Prostate gland (tissue), 2 donors: ENCODE measurements at regions not wholly inside any gene's neighbourhood (a gene's known extent, or its start where the extent isn't known, plus 50 kb on each side); places are given as distances from the start of the nearest gene placed in this dataset.
A peak's percentile ranks its signal among the peaks of the same experiment; 100 is the strongest.

ENCODE experiments used
- DNase-seq: peaks from one replicate; pipeline ENCODE4 v3.0.0-alpha.2; 2019; ENCODE audit warnings: low spot score
- H3K27ac ChIP-seq, 2 donors: fragments of 200-600 bp; sonication (generic); 2 replicates each; pipeline ENCODE4 v1.5.1; 2017 to 2019
- H3K27me3 ChIP-seq: fragments of 200-600 bp; sonication (generic); replicated peaks from 2 replicates; pipeline ENCODE4 v1.5.1; 2019; ENCODE audit not compliant: insufficient read depth
- H3K36me3 ChIP-seq, 2 donors: fragments of 200-600 bp; sonication (generic); 1 replicate in 1 of 2; 2 replicates in 1 of 2; pipeline versions ENCODE4 v1.5.1 to v1.8.1; 2017 to 2019
- H3K4me1 ChIP-seq: fragments of 200-600 bp; sonication (generic); replicated peaks from 2 replicates; pipeline ENCODE4 v1.5.1; 2019
- H3K4me3 ChIP-seq, 2 donors: fragments of 200-600 bp; sonication (generic); 2 replicates each; pipeline ENCODE4 v1.5.1; 2017 to 2019
- H3K9me3 ChIP-seq: fragments of 200-600 bp; sonication (generic); 2 replicates; pipeline ENCODE4 v1.5.1; 2017
- POLR2A ChIP-seq: fragments of 450-650 bp; IDR thresholded peaks from one replicate; pipeline ENCODE4 v1.6.1; 2016; ENCODE audit warnings: antibody characterized with exemption, mild to moderate bottlenecking
- POLR2AphosphoS5 ChIP-seq: sonication (generic); formaldehyde crosslinking; IDR thresholded peaks from one replicate; pipeline ENCODE4 v1.6.1; 2017; ENCODE audit warnings: antibody characterized with exemption
- WGBS: methylation state at CpG from one replicate; pipeline ENCODE4 v1.1.5; 2018; 5-methylcytosine and 5-hydroxymethylcytosine counted together
- intact Hi-C: fragments of 100-400 bp; cut with DNase I; formaldehyde crosslinking; loops from one replicate; pipeline ENCODE4 v1.14.2; 2022
- TF ChIP-seq, protein P1 (sequence below), 4 experiments: fragments of 200-600 bp in 2 of 4; fragments of 450-650 bp in 2 of 4; sonication (generic) in 2 of 4; IDR thresholded peaks; 1 replicate in 3 of 4; 2 replicates in 1 of 4; pipeline ENCODE4 v1.5.1; 2016 to 2019; ENCODE audit warnings: antibody characterized with exemption in 4 of 4, mild to moderate bottlenecking in 2 of 4, moderate library complexity in 2 of 4

DNA sequence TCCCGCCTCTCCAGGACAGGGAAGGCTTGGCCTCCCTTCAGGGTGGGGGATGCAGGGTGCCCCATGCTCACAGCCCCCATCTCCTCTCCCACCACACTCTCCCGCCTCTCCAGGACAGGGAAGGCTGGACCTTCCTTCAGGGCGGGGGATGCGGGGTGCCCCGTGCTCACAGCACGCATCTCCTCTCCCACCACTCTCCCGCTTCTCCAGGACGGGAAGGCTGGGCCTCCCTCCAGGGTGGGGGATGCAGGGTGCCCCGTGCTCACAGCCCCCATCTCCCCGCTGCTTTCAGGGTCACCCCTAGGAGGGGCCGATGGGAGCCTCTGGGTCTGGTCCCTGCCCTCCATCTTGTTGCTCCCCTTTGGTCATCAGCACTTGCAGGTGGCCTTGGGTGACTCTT, 348.0 kb downstream of the CTTN start:
- no peak for TF ChIP-seq POLR2A
- TF ChIP-seq, protein P1, sequence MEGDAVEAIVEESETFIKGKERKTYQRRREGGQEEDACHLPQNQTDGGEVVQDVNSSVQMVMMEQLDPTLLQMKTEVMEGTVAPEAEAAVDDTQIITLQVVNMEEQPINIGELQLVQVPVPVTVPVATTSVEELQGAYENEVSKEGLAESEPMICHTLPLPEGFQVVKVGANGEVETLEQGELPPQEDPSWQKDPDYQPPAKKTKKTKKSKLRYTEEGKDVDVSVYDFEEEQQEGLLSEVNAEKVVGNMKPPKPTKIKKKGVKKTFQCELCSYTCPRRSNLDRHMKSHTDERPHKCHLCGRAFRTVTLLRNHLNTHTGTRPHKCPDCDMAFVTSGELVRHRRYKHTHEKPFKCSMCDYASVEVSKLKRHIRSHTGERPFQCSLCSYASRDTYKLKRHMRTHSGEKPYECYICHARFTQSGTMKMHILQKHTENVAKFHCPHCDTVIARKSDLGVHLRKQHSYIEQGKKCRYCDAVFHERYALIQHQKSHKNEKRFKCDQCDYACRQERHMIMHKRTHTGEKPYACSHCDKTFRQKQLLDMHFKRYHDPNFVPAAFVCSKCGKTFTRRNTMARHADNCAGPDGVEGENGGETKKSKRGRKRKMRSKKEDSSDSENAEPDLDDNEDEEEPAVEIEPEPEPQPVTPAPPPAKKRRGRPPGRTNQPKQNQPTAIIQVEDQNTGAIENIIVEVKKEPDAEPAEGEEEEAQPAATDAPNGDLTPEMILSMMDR (IDR thresholded peaks at IDR 0.05) = no peak
- no peak for TF ChIP-seq POLR2AphosphoS5
- Histone ChIP-seq H3K36me3 (no peaks in the 10 kb centered on the region), H3K27ac (no peak overlapping the region), H3K4me1 (no peaks in the 10 kb centered on the region), H3K27me3 (no peaks in the 10 kb centered on the region), H3K9me3 (no peaks in the 10 kb centered on the region), H3K4me3 (no peak overlapping the region)
- intact Hi-C loops = no loop called here
- 87% methylated on average over 11 of the region's 11 CpGs for WGBS
- DNase-seq = no peak

GRCh38 chr11:70747285-70747684, 349.0 kb downstream of the CTTN start:
- intact Hi-C loops = no loop called here
- WGBS = 87% methylated on average over 4 of the region's 4 CpGs
- no peaks in the 10 kb centered on the region for H3K27me3 ChIP-seq
- no peaks in the 10 kb centered on the region for H3K36me3 ChIP-seq
- no peak for DNase-seq
- no peak overlapping the region for H3K4me3 ChIP-seq
- no peaks in the 10 kb centered on the region for H3K9me3 ChIP-seq
- no peaks in the 10 kb centered on the region for H3K4me1 ChIP-seq
- no peak overlapping the region for H3K27ac ChIP-seq
- no peak for TF ChIP-seq POLR2AphosphoS5
- TF ChIP-seq, protein P1 (IDR thresholded peaks at IDR 0.05) = no peak
- TF ChIP-seq POLR2A = no peak

DNA sequence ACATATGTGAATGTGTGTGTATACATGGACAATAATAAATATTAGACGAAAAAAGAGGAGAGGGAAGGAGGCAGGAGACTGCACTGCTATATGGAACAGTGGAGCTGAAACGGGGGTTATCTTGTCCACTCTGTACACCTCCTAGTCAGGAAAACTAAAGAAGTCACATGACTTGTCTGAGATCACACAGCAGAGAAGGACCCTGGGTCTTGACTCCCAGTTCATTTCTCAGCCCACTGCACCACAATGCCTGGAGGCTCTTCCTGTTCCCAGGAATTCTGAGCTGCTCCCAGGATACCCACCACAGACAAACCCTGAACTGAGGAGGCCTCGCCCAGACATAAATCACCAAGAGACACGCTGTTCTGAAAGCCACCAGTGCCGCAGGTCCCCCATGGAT, 349.6 kb downstream of the CTTN start:
- TF ChIP-seq POLR2AphosphoS5 = no peak
- Histone ChIP-seq H3K27me3 (no peaks in the 10 kb centered on the region), H3K4me1 (no peaks in the 10 kb centered on the region), H3K36me3 (no peaks in the 10 kb centered on the region), H3K4me3 (no peak overlapping the region), H3K27ac (no peak overlapping the region), H3K9me3 (no peaks in the 10 kb centered on the region)
- no peak for DNase-seq
- intact Hi-C loops = no loop called here
- 84% methylated on average over 5 of the region's 5 CpGs for WGBS

DNA sequence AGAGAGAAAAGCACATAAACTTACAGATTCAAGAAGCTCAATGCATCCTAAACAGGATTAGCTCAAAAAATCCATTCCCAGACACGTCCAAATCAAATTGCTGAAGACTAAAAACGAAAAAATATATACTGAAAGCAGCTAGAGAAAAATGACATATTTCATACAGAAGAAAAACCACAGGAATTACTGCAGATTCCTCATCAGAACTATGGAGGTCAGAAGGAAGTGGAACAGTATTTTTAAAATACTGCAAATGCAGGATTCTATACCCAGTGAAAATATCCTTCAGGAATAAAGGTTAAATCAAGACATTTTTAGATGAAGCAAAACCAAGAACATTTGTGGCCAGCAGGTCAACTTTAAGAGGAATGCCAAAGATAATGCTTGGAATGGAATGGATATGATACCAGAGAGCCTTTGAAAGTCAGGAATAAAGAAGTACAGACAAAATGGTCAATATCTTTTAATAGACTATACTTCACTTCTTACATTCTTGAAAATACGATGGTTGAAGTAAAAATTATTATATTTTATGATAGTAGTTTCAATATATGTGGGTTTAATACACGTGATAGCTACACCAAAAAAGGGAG, 352.9 kb downstream of the CTTN start:
- Histone ChIP-seq H3K9me3 (no peaks in the 10 kb centered on the region), H3K4me3 (no peak overlapping the region), H3K27ac (no peak overlapping the region), H3K4me1 (no peaks in the 10 kb centered on the region), H3K27me3 (no peaks in the 10 kb centered on the region), H3K36me3 (no peaks in the 10 kb centered on the region)
- intact Hi-C loops = no loop called here
- 91% methylated on average over 4 of the region's 4 CpGs for WGBS
- no peak for DNase-seq
- TF ChIP-seq POLR2AphosphoS5 (no peak), POLR2A (no peak)
- TF ChIP-seq, protein P1 (IDR thresholded peaks at IDR 0.05) = no peak

GRCh38 chr11:70755410-70756158, 357.3 kb downstream of the CTTN start:
- WGBS = 29% methylated on average over 23 of the region's 37 CpGs
- TF ChIP-seq POLR2A = no peak
- TF ChIP-seq, protein P1 (IDR thresholded peaks at IDR 0.05) = peak; percentile 71 to 99 (median 95)
- peak; percentile 32 for TF ChIP-seq POLR2AphosphoS5
- DNase-seq = peak; percentile 73
- Histone ChIP-seq H3K4me3 (no peak overlapping the region), H3K4me1 (no peaks in the 10 kb centered on the region), H3K9me3 (no peaks in the 10 kb centered on the region), H3K36me3 (no peaks in the 10 kb centered on the region), H3K27ac (no peak overlapping the region), H3K27me3 (no peaks in the 10 kb centered on the region)
- intact Hi-C loops = loop anchor here (2.0 kb wide), 1 partner anchor 289 kb away; no protein-coding TSS in a partner anchor
